Muscle of back (tissue), 3 donors: ENCODE measurements at regions not wholly inside any gene's neighbourhood (a gene's known extent, or its start where the extent isn't known, plus 50 kb on each side); places are given as distances from the start of the nearest gene placed in this dataset.

Source experiments
- DNase-seq, 3 donors: peaks; one replicate each; pipeline versions ENCODE4 v3.0.0 to v3.0.0-alpha.2; 2013

- DNase-seq, result no peak
These were observed 596.1 kb downstream of the VRK1 start for GRCh38 chr14:97393244-97393643.

- DNase-seq, result no peak
These were observed 597.9 kb downstream of the VRK1 start for GRCh38 chr14:97395068-97395467.

- no peak for DNase-seq
These were observed 604.5 kb downstream of the VRK1 start for GRCh38 chr14:97401714-97402113.

- no peak for DNase-seq
These were observed 605.1 kb downstream of the VRK1 start for GRCh38 chr14:97402279-97402678.

- DNase-seq, result no peak
These were observed 610.7 kb downstream of the VRK1 start for GRCh38 chr14:97407701-97408407.

GRCh38 chr14:97408503-97408902 lies 611.3 kb downstream of the VRK1 start:
- DNase-seq, result no peak

- no peak for DNase-seq
These were observed 612.0 kb downstream of the VRK1 start for GRCh38 chr14:97408937-97409815.

- peak in 1 of 3 donors; percentile 37 for DNase-seq
These were observed 613.8 kb downstream of the VRK1 start for GRCh38 chr14:97410667-97411620.

- no peak for DNase-seq
These were observed 614.9 kb downstream of the VRK1 start for GRCh38 chr14:97411938-97412612.

GRCh38 chr14:97413022-97413539 lies 615.9 kb downstream of the VRK1 start:
- DNase-seq, result peak in 1 of 3 donors; percentile 54

- no peak for DNase-seq
These were observed 617.0 kb downstream of the VRK1 start for GRCh38 chr14:97413966-97414717.

- DNase-seq, result no peak
These were observed 617.5 kb downstream of the VRK1 start for GRCh38 chr14:97414718-97415098.

GRCh38 chr14:97415907-97416306 lies 618.7 kb downstream of the VRK1 start:
- no peak for DNase-seq

- DNase-seq, result no peak
These were observed 619.4 kb downstream of the VRK1 start for GRCh38 chr14:97416550-97416949.

GRCh38 chr14:97417331-97417730 lies 620.1 kb downstream of the VRK1 start:
- no peak for DNase-seq

- no peak for DNase-seq
These were observed 623.0 kb downstream of the VRK1 start for GRCh38 chr14:97420211-97420610.

GRCh38 chr14:97426776-97427175 lies 629.6 kb downstream of the VRK1 start:
- DNase-seq, result no peak

- peak in 1 of 3 donors; percentile 49 for DNase-seq
These were observed 631.7 kb downstream of the VRK1 start for GRCh38 chr14:97428808-97429440.

GRCh38 chr14:97432586-97432985 lies 635.4 kb downstream of the VRK1 start:
- DNase-seq, result no peak
